ENCODE measurements at regions not wholly inside any gene's neighbourhood (a gene's known extent, or its start where the extent isn't known, plus 50 kb on each side); places are given as distances from the start of the nearest gene placed in this dataset.

GRCh38 chr1:185594786-185595410 lies 139.3 kb upstream of the HMCN1 start:
- TF ChIP-seq CTCF (IDR thresholded peaks at IDR 0.05 in 8 of 11, conservative IDR thresholded peaks at IDR 0.05 in 3 of 11) (no peak), POLR2A (IDR thresholded peaks at IDR 0.05) (no peak), POLR2AphosphoS5 (IDR thresholded peaks at IDR 0.05) (no peak)
